ENCODE measurements at regions not wholly inside any gene's neighbourhood (a gene's known extent, or its start where the extent isn't known, plus 50 kb on each side); places are given as distances from the start of the nearest gene placed in this dataset.

DNA sequence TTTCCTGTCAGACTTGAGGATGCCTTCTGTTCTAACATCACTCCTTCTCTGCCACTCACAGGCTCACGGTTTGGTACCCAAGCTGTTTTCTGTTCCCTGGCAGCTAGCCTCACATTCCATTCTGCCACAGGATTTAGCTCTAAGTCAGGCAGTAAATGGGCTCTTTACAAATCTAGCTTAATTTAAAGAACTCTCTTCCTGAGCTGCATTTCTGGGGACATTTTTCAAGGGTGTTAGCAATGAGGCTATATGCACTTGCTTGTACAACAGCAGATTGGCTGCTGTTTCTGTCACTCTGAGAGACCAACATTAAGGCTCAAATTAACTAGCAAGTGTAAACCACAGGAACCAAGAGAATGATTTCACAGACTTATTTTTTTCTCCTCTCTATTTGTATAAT, 337.8 kb upstream of the NOCT start:
- TF ChIP-seq RAD21 (IDR thresholded peaks at IDR 0.05; ENCODE audit: low read depth) (no peak), USF1 (IDR thresholded peaks at IDR 0.05) (no peak), FOXM1 (IDR thresholded peaks at IDR 0.05; ENCODE audit: borderline replicate concordance, low read depth) (no peak), CEBPB (IDR thresholded peaks at IDR 0.05) (no peak)
- TF ChIP-seq, protein P1, sequence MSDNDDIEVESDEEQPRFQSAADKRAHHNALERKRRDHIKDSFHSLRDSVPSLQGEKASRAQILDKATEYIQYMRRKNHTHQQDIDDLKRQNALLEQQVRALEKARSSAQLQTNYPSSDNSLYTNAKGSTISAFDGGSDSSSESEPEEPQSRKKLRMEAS (IDR thresholded peaks at IDR 0.05) = no peak

Measured in Ishikawa (cell line).